Astrocyte (in vitro differentiated cells and primary cell): ENCODE measurements at regions not wholly inside any gene's neighbourhood (a gene's known extent, or its start where the extent isn't known, plus 50 kb on each side); places are given as distances from the start of the nearest gene placed in this dataset.

Source experiments
- DNase-seq: peaks from one replicate; pipeline ENCODE4 v3.0.0-alpha.2; 2010; ENCODE audit warnings: low read depth
- FAIRE-seq: peaks from 2 replicates; lab custom pipeline; 2011; peaks lifted over from hg19 to GRCh38; lab: Jason Lieb, UNC
- H2AFZ ChIP-seq: 2 replicates; pipeline ENCODE4 v1.6.0; 2012; ENCODE audit warnings: low read depth, low read length, inconsistent platforms
- H3K27ac ChIP-seq: 2 replicates; pipeline ENCODE4 v1.5.1; 2011; ENCODE audit warnings: low read depth, low read length, inconsistent platforms
- H3K27me3 ChIP-seq: 2 replicates; pipeline ENCODE4 v1.6.0; 2011; ENCODE audit warnings: low read length, inconsistent platforms; ENCODE audit not compliant: insufficient read depth
- H3K36me3 ChIP-seq: 2 replicates; pipeline ENCODE4 v1.5.1; 2011; ENCODE audit warnings: low read length, inconsistent platforms; ENCODE audit not compliant: insufficient read depth
- H3K4me1 ChIP-seq: 2 replicates; pipeline ENCODE4 v1.5.1; 2011; ENCODE audit warnings: low read length, inconsistent platforms; ENCODE audit not compliant: insufficient read depth
- H3K4me2 ChIP-seq: 2 replicates; pipeline ENCODE4 v1.6.0; 2012; ENCODE audit warnings: low read length, inconsistent platforms
- H3K4me3 ChIP-seq: 2 replicates; pipeline ENCODE4 v1.5.1; 2011; ENCODE audit warnings: low read depth, mild to moderate bottlenecking, low read length, inconsistent platforms; ENCODE audit not compliant: insufficient read depth
- H3K79me2 ChIP-seq: 2 replicates; pipeline ENCODE4 v1.6.0; 2012; ENCODE audit warnings: mild to moderate bottlenecking, low read length, inconsistent platforms; ENCODE audit not compliant: insufficient read depth
- H3K9ac ChIP-seq: 2 replicates; pipeline ENCODE4 v1.6.0; 2012; ENCODE audit warnings: mild to moderate bottlenecking, low read length, inconsistent platforms
- H3K9me3 ChIP-seq: 2 replicates; pipeline ENCODE4 v1.5.1; 2012; ENCODE audit warnings: low read depth, mild to moderate bottlenecking, low read length, inconsistent platforms; ENCODE audit not compliant: insufficient read depth
- H4K20me1 ChIP-seq: 2 replicates; pipeline ENCODE4 v1.6.0; 2012; ENCODE audit warnings: low read length, inconsistent platforms; ENCODE audit not compliant: insufficient read depth
- H3K27ac Mint-ChIP-seq: one replicate; pipeline ENCODE4 v1.8.0; 2021; ENCODE audit warnings: mild to moderate bottlenecking, mixed read lengths; ENCODE audit not compliant: unreplicated experiment
- H3K27me3 Mint-ChIP-seq: one replicate; pipeline ENCODE4 v1.8.0; 2021; ENCODE audit warnings: low read depth, mixed read lengths; ENCODE audit not compliant: unreplicated experiment
- H3K36me3 Mint-ChIP-seq: one replicate; pipeline ENCODE4 v1.8.0; 2021; ENCODE audit warnings: low read depth, mixed read lengths; ENCODE audit not compliant: unreplicated experiment
- H3K4me1 Mint-ChIP-seq: one replicate; pipeline ENCODE4 v1.8.0; 2021; ENCODE audit warnings: low read depth, mixed read lengths; ENCODE audit not compliant: unreplicated experiment
- H3K4me3 Mint-ChIP-seq: one replicate; pipeline ENCODE4 v1.8.0; 2021; ENCODE audit warnings: mild to moderate bottlenecking, moderate library complexity, mixed read lengths; ENCODE audit not compliant: unreplicated experiment
- H3K9me3 Mint-ChIP-seq: one replicate; pipeline ENCODE4 v1.8.0; 2021; ENCODE audit warnings: mild to moderate bottlenecking, mixed read lengths; ENCODE audit not compliant: unreplicated experiment
- CTCF ChIP-seq: IDR thresholded peaks from 2 replicates; pipeline ENCODE4 v1.5.1; 2011; ENCODE audit warnings: low read depth, mild to moderate bottlenecking, inconsistent platforms, low read length, moderate library complexity; ENCODE audit not compliant: insufficient read depth
- EZH2 ChIP-seq: IDR thresholded peaks from 2 replicates; pipeline ENCODE4 v1.6.1; 2012; ENCODE audit warnings: mild to moderate bottlenecking, low read length, inconsistent platforms; ENCODE audit not compliant: insufficient read depth

GRCh38 chr4:24137671-24138601 lies 248.1 kb upstream of the PPARGC1A start:
- Mint-ChIP-seq H3K36me3 (no peaks in the 10 kb centered on the region), H3K4me1 (peaks cover 1% of the 10 kb centered on the region), H3K27ac (no peak overlapping the region), H3K9me3 (no peaks in the 10 kb centered on the region), H3K27me3 (peaks cover 17% of the 10 kb centered on the region), H3K4me3 (no peak overlapping the region)
- FAIRE-seq (no peak), DNase-seq (no peak)
- H3K9me3 ChIP-seq: no peaks in the 10 kb centered on the region
- H3K27me3 ChIP-seq: no peaks in the 10 kb centered on the region
- H2AFZ ChIP-seq: no peak overlapping the region
- TF ChIP-seq CTCF: no peak
- no peak for TF ChIP-seq EZH2
- no peaks in the 10 kb centered on the region for H3K36me3 ChIP-seq
- H3K4me2 ChIP-seq: no peak overlapping the region
- H3K9ac ChIP-seq: no peak overlapping the region
- H4K20me1 ChIP-seq: no peaks in the 10 kb centered on the region
- H3K4me1 ChIP-seq: no peaks in the 10 kb centered on the region
- H3K27ac ChIP-seq: no peak overlapping the region
- H3K79me2 ChIP-seq: no peaks in the 10 kb centered on the region
- H3K4me3 ChIP-seq: no peak overlapping the region

GRCh38 chr4:24131954-24132673 lies 242.3 kb upstream of the PPARGC1A start:
- H3K4me1 ChIP-seq: no peaks in the 10 kb centered on the region
- H3K36me3 Mint-ChIP-seq: no peaks in the 10 kb centered on the region
- H3K27me3 Mint-ChIP-seq: peaks cover 10% of the 10 kb centered on the region
- H3K27ac Mint-ChIP-seq: no peak overlapping the region
- no peak overlapping the region for H3K9ac ChIP-seq
- H4K20me1 ChIP-seq: no peaks in the 10 kb centered on the region
- H3K79me2 ChIP-seq: no peaks in the 10 kb centered on the region
- H3K9me3 ChIP-seq: no peaks in the 10 kb centered on the region
- no peak overlapping the region for H3K4me3 ChIP-seq
- DNase-seq (no peak), FAIRE-seq (no peak)
- H3K9me3 Mint-ChIP-seq: peaks cover 3% of the 10 kb centered on the region
- TF ChIP-seq CTCF: no peak
- no peak overlapping the region for H3K27ac ChIP-seq
- no peaks in the 10 kb centered on the region for H3K36me3 ChIP-seq
- no peak overlapping the region for H3K4me2 ChIP-seq
- no peak overlapping the region for H2AFZ ChIP-seq
- no peak overlapping the region for H3K4me3 Mint-ChIP-seq
- H3K4me1 Mint-ChIP-seq: peaks cover 6% of the 10 kb centered on the region
- no peaks in the 10 kb centered on the region for H3K27me3 ChIP-seq
